Stimulated activated naive CD8-positive, alpha-beta T cell treated with anti-CD3 and anti-CD28 coated beads, Interleukin-15, Interleukin-2, amounts not matched to agents 100 ng/mL and 50 ng/mL, for 24 hours (primary cell): ENCODE measurements at regions not wholly inside any gene's neighbourhood (a gene's known extent, or its start where the extent isn't known, plus 50 kb on each side); places are given as distances from the start of the nearest gene placed in this dataset.
"Not testable (repeated sequence)": the region's sequence is repeated elsewhere in the genome, so short reads cannot be mapped to it uniquely, and the experiment has no call there.

Source experiments
- H3K27ac Mint-ChIP-seq: one replicate; pipeline ENCODE4 v1.8.0; 2021; ENCODE audit warnings: mild to moderate bottlenecking, mixed read lengths
- H3K27me3 Mint-ChIP-seq: one replicate; pipeline ENCODE4 v1.8.0; 2021; ENCODE audit warnings: mixed read lengths
- H3K36me3 Mint-ChIP-seq: one replicate; pipeline ENCODE4 v1.8.0; 2021; ENCODE audit warnings: low read depth, mixed read lengths
- H3K4me1 Mint-ChIP-seq: one replicate; pipeline ENCODE4 v1.8.0; 2021; ENCODE audit warnings: low read depth, mixed read lengths
- H3K4me3 Mint-ChIP-seq: one replicate; pipeline ENCODE4 v1.8.0; 2021; ENCODE audit warnings: mild to moderate bottlenecking, mixed read lengths
- H3K9me3 Mint-ChIP-seq: one replicate; pipeline ENCODE4 v1.8.0; 2021; ENCODE audit warnings: mixed read lengths

DNA sequence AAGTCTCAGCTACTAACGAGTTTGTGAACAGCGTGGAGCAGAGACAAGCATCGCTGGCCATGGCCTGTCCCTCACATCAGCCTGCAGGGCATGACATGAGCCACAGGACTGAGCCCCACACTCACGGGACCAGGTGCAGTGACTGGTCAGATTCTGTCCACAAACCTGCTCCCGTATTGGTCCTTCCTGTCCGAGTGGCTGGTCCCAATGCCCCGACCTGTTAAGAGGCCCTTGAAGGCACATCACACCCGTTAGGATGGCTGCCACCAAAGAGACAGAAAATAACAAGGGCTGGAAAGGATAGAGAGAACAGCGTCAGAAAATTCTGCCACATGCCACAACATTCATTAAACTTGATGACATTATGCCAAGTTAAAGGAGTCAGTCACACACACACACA lies 403.2 kb upstream of the MYT1L start:
- no peak overlapping the region for H3K4me3 Mint-ChIP-seq
- H3K9me3 Mint-ChIP-seq, result no peaks in the 10 kb centered on the region
- no peak overlapping the region for H3K27ac Mint-ChIP-seq
- no peaks in the 10 kb centered on the region for H3K36me3 Mint-ChIP-seq
- no peaks in the 10 kb centered on the region for H3K27me3 Mint-ChIP-seq
- no peaks in the 10 kb centered on the region for H3K4me1 Mint-ChIP-seq

DNA sequence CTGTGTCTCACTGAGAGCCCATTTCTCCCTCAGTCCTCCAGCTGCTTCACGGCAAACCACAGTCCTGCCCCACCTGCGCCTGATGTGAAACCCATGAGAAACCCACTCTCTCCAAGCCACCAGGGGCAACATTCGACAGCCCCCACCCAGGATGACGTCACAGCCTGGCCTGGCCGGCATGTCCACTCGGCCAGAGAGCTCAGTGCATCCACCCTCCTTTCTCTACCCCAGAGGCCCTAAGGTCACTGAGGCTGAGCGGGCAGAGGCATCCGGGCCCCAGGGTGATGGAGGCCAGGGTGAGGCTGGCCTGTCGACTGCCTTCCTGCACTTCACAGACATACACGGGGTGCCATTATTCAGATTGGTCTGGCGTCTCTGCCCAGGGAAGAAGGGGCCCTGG lies 402.7 kb upstream of the MYT1L start:
- H3K4me3 Mint-ChIP-seq, result no peak overlapping the region
- no peaks in the 10 kb centered on the region for H3K36me3 Mint-ChIP-seq
- H3K27ac Mint-ChIP-seq, result no peak overlapping the region
- H3K4me1 Mint-ChIP-seq, result no peaks in the 10 kb centered on the region
- no peaks in the 10 kb centered on the region for H3K27me3 Mint-ChIP-seq
- no peaks in the 10 kb centered on the region for H3K9me3 Mint-ChIP-seq

DNA sequence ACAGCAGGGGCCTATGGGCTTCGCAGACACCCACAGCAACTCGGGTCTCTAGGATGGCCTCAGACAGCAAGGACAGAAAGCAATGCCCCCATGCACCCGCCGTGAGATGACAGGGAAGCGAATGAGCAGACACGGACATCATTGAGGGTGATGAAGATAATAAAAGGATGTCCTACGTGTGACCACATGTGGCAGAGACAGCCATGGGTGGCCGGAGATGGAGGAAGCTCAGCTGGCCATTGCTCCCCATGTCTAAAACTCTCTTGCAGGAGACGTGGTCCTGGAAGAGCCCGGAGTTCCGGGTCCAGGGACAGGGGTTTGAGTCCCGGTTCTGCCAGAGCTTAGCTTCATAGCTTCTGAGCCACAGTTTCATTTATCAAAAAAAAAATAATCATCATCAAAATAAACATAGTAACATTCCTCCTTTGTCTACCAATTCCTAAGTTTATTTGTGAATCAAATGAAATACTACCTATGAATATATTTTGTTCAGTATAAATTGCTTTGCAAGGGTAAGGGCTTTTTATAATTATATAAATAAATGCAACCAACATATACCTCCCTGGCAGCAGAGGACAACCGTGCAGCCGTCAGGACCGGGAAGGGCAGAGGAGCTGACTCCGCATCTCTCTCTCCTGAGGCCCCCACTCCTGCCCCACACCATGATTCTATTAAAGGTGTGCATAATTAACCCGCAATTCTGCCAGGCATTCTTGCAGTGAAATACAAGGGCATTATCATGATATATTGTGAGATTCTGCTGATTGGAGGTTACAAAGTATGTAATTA lies 401.4 kb upstream of the MYT1L start:
- H3K9me3 Mint-ChIP-seq, result no peaks in the 10 kb centered on the region
- H3K4me1 Mint-ChIP-seq, result no peaks in the 10 kb centered on the region
- no peaks in the 10 kb centered on the region for H3K27me3 Mint-ChIP-seq
- H3K4me3 Mint-ChIP-seq, result no peak overlapping the region
- H3K36me3 Mint-ChIP-seq, result no peaks in the 10 kb centered on the region
- no peak overlapping the region for H3K27ac Mint-ChIP-seq

DNA sequence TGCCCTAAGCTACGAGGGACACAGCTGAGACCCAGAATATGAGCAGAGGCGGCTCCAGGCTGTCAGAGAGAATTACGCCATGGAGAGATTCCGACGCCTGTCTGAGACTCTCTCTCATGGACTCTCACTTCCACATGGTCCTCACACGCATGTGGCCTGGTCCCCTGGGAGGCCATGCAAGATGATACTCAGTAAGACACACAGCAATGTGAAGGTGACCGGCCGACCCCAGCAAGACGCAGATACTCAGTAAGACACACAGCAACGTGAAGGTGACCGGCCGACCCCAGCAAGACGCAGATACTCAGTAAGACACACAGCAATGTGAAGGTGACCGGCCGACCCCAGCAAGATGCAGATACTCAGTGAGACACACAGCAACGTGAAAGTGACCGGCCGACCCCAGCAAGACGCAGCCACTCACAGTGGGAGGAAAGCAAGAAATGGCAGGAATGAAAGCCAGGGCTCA lies 400.8 kb upstream of the MYT1L start:
- Mint-ChIP-seq H3K4me3 (no peak overlapping the region), H3K9me3 (no peaks in the 10 kb centered on the region), H3K27me3 (no peaks in the 10 kb centered on the region), H3K4me1 (no peaks in the 10 kb centered on the region), H3K36me3 (no peaks in the 10 kb centered on the region), H3K27ac (no peak overlapping the region)

DNA sequence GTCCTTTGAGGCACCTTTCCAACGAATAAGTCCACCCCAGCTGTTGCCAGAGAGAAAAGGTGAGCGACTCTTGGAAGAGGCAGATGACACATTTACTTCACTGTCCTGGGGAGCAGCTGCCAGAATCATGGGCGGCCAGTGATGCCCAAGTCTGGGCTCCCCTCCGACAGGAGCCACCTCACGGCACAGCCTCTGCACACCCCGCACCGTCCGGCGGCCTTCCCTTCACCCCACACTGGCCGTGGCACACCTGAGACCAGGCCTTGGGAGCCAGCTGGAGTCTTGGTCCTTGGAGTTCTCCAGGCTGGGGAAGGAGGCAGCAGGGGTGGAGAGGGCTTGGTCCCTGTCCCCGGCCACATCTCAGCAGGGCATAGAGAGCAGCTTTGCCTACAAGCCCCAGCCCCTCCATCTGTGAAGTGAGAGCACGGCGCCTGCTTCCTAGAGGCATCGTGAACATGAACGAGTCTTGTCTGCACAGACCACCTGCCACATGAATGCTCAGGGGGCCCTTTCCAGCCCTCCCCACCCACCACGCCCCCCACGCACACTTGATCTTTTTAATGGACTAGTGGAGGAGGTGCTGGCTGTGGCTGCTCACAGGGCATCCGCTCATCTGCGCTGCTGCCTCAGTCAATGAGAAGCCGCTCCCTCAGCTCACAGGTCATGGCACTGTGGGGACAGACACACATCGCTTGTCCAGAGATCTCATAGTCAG lies 400.2 kb upstream of the MYT1L start:
- Mint-ChIP-seq H3K9me3 (no peaks in the 10 kb centered on the region), H3K36me3 (no peaks in the 10 kb centered on the region), H3K27me3 (no peaks in the 10 kb centered on the region), H3K4me3 (no peak overlapping the region), H3K27ac (no peak overlapping the region), H3K4me1 (no peaks in the 10 kb centered on the region)

DNA sequence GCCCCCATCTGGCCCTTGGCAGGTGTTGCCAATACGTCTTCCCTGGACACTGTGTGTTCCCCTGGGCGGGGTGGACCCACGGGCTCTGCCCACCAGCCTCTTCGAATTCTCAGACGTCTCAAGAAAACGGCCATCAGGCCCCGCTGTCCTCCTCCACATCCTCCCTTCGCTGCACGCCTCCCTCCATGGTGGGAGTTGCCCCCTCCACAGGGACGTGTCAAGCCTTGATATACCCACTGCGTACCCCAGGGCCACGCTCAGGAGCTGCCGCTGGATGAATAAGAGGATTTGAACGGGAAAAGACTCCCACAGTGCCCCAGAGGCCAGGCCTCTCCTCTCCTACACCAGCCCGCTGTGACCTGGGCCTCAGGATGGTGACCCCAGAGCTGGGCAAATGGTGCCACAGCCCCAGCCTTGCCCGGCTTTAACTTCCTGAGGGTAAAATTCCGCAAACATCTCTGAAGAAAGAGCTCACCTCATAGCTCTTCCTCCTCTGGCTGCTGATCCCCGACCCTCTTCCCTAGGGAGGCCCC lies 399.3 kb upstream of the MYT1L start:
- Mint-ChIP-seq H3K27me3 (no peaks in the 10 kb centered on the region), H3K27ac (no peak overlapping the region), H3K4me3 (no peak overlapping the region), H3K4me1 (no peaks in the 10 kb centered on the region), H3K36me3 (no peaks in the 10 kb centered on the region), H3K9me3 (no peaks in the 10 kb centered on the region)

DNA sequence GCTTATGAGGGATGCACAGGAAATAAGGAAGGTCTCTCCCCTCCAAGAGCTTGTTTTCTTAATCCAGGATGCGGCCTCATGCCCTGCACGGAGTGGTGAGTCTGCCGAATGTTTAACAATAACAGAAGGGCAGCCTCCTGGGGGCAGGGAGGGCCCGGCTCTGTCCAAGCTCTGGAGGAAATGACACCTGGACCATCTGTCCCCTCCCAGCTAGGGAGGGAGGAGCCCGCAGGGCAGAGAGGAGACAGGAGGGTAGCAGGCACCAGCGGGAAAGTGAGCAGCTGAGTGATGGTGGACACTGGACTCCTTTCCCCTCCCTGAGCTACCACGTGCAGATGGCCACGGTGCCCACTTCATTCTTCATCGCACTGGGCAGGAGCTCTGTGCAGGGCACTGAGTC lies 398.2 kb upstream of the MYT1L start:
- no peaks in the 10 kb centered on the region for H3K27me3 Mint-ChIP-seq
- no peak overlapping the region for H3K27ac Mint-ChIP-seq
- no peak overlapping the region for H3K4me3 Mint-ChIP-seq
- H3K4me1 Mint-ChIP-seq, result no peaks in the 10 kb centered on the region
- no peaks in the 10 kb centered on the region for H3K9me3 Mint-ChIP-seq
- H3K36me3 Mint-ChIP-seq, result no peaks in the 10 kb centered on the region

DNA sequence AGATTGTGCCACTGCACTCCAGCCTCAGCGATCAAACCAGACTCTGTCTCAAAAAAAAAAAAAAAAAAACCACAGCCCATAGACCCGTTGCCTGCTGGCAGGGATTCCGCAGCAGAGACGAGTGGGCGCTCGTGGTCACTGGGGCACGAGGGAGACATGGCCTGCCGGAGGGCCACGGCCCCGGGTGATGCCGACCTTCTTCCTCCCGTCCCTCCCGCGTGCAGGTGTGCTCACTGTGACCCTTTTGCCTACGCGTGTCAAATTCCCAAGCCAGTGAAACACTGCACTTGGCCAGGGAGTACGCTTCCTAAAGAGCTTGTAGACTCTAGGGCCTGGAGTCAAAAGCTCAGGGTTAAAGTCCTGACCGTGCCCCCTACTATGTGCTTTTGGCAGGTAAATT lies 397.6 kb upstream of the MYT1L start:
- H3K27me3 Mint-ChIP-seq, result no peaks in the 10 kb centered on the region
- no peaks in the 10 kb centered on the region for H3K4me1 Mint-ChIP-seq
- no peaks in the 10 kb centered on the region for H3K36me3 Mint-ChIP-seq
- H3K27ac Mint-ChIP-seq, result no peak overlapping the region
- H3K9me3 Mint-ChIP-seq, result no peaks in the 10 kb centered on the region
- H3K4me3 Mint-ChIP-seq, result no peak overlapping the region

DNA sequence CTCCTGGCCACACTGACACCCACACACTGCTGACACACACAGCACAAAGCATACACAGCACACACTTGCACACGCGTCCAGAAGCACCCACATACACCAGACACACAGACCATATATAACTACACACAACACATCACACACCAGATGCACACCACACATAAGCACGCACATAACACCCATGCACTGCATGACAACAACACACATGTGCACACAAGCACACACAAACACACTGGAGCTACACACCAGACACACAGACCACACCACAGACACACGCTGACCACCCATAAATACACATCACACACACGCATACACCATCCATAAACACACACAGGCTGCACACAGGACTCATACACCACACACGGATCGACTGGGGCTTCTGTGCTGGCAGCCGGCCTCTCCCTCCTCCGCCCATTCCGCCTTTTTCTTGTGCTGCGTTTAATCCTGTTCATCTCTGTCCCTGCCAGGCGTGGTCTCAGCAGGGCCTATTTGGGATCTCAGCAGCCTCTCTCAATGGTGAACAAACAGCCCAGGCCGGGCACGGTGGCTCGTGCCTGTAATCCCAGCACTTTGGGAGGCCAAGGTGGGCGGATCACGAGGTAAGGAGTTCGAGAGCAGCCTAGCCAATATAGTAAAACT lies 396.9 kb upstream of the MYT1L start:
- no peaks in the 10 kb centered on the region for H3K27me3 Mint-ChIP-seq
- no peaks in the 10 kb centered on the region for H3K4me1 Mint-ChIP-seq
- no peaks in the 10 kb centered on the region for H3K36me3 Mint-ChIP-seq
- H3K27ac Mint-ChIP-seq, result no peak overlapping the region
- no peaks in the 10 kb centered on the region for H3K9me3 Mint-ChIP-seq
- H3K4me3 Mint-ChIP-seq, result no peak overlapping the region

DNA sequence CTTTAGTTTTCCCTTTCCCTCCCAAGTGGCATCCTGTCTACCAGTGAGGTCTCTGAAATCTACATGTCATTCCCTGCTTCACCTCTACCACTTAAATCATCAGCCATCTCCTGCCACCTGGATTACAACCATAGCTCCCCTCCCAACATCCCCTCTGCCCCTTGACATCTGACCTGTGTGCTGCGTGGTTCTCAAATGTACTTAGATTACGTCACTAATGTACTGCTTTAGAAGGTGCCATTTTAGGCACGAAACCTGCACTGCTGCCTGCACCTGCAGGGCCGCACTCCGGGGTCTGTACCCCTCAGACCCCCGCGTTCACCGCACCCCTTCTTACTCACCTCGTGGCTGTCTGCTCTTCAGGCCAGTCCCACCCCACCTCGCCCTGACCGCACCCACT lies 395.1 kb upstream of the MYT1L start:
- H3K27ac Mint-ChIP-seq, result no peak overlapping the region
- no peak overlapping the region for H3K4me3 Mint-ChIP-seq
- no peaks in the 10 kb centered on the region for H3K36me3 Mint-ChIP-seq
- no peaks in the 10 kb centered on the region for H3K4me1 Mint-ChIP-seq
- no peaks in the 10 kb centered on the region for H3K9me3 Mint-ChIP-seq
- no peaks in the 10 kb centered on the region for H3K27me3 Mint-ChIP-seq

DNA sequence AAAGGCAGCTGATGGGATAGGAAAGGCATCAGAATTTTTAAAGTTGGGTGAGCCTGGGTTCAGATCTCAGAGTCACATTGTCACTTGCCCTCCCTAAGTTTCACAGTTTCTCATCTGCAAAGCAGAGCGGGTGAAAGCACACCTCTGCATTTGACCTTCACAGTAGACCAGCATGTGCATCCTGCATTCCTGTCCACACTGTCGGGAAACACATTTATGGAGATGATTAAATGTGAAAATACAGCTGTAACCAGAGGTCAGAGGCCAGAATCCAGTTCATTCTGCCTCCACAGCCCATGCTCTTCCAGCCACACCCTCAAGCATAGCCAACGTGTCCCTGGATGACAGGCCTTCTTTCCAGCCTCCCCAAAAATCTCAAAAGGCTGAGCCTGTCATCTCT lies 392.0 kb upstream of the MYT1L start:
- H3K4me3 Mint-ChIP-seq, result no peak overlapping the region
- H3K9me3 Mint-ChIP-seq, result no peaks in the 10 kb centered on the region
- no peaks in the 10 kb centered on the region for H3K36me3 Mint-ChIP-seq
- H3K27ac Mint-ChIP-seq, result no peak overlapping the region
- no peaks in the 10 kb centered on the region for H3K4me1 Mint-ChIP-seq
- H3K27me3 Mint-ChIP-seq, result no peaks in the 10 kb centered on the region

DNA sequence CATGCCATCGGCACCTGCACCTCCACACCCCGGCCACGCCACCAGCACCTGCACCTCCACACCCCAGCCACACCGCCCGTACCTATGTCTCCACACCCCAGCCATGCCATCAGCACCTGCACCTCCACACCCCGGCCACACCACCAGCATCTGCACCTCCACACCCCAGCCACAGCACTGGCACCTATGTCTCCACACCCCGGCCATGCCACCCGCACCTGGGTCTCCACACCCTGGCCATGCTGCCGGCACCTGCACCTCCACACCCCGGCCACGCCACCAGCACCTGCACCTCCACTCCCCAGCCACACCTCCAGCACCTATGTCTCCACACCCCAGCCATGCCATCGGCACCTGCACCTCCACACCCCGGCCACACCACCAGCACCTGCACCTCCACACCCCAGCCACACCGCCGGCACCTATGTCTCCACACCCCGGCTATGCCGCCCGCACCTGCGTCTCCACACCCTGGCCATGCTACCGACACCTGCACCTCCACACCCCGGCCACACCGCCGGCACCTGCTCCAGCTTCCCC lies 390.3 kb upstream of the MYT1L start:
- Mint-ChIP-seq H3K9me3 (no peaks in the 10 kb centered on the region), H3K27ac (no peak overlapping the region), H3K27me3 (no peaks in the 10 kb centered on the region), H3K4me1 (no peaks in the 10 kb centered on the region), H3K36me3 (no peaks in the 10 kb centered on the region), H3K4me3 (no peak overlapping the region)

DNA sequence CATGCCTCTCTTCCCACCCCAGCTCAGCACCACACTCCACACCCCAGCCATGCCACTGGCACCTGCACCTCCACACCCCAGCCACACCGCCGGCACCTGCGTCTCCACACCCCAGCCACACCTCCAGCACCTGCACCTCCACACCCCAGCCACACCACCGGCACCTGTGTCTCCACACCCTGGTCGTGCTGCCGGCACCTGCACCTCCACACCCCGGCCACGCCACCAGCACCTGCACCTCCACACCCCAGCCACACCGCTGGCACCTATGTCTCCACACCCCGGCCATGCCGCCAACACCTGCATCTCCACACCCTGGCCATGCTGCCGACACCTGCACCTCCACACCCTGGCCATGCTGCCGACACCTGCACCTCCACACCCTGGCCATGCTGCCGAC lies 389.7 kb upstream of the MYT1L start:
- H3K4me3 Mint-ChIP-seq, H3K36me3 Mint-ChIP-seq, H3K27me3 Mint-ChIP-seq, H3K9me3 Mint-ChIP-seq, H3K4me1 Mint-ChIP-seq, H3K27ac Mint-ChIP-seq: not testable (repeated sequence)

DNA sequence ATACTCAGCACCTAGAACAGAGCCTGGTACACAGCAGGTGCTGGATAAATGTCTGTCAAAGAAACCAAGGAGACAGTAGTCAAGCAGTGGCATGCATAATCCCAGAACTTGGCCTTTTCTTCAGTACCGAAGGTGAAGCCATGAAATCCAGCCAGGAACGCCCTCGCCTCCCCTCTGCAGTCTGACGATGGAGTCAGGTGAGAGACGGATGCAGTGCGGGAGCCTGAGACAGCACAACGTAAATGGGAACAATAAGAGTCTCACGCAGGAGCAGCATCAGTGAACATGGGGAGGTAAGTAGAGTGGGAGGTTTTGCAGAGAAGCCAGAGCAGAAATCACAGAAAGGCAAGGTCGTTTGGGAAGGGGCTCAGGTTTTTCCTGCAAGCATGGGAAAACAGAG lies 389.3 kb upstream of the MYT1L start:
- Mint-ChIP-seq H3K27ac (no peak overlapping the region), H3K4me3 (no peak overlapping the region), H3K36me3 (no peaks in the 10 kb centered on the region), H3K27me3 (no peaks in the 10 kb centered on the region), H3K4me1 (no peaks in the 10 kb centered on the region), H3K9me3 (no peaks in the 10 kb centered on the region)

DNA sequence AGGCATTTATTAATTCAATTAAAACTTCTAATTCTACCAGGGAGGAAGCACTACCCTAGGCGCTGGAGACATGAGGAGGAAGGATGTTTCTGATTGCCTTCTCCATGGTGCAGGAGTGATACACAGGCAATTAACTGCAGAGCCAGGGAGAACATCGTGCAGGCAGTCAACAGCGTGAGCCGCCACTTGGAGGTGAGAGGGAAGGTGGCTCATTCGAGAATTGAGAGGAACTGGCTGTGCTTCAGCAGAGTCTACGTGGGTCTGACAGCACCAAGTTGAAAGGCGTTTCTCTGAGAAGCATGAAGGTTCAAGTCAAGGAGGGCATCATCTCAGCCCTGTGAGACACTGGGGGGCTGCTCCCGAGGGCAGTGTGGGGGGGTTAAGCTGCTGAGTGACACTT lies 388.7 kb upstream of the MYT1L start:
- H3K4me3 Mint-ChIP-seq, result no peak overlapping the region
- no peak overlapping the region for H3K27ac Mint-ChIP-seq
- H3K27me3 Mint-ChIP-seq, result no peaks in the 10 kb centered on the region
- no peaks in the 10 kb centered on the region for H3K9me3 Mint-ChIP-seq
- H3K4me1 Mint-ChIP-seq, result no peaks in the 10 kb centered on the region
- H3K36me3 Mint-ChIP-seq, result no peaks in the 10 kb centered on the region
